ENCODE measurements at regions not wholly inside any gene's neighbourhood (a gene's known extent, or its start where the extent isn't known, plus 50 kb on each side); places are given as distances from the start of the nearest gene placed in this dataset.

DNA sequence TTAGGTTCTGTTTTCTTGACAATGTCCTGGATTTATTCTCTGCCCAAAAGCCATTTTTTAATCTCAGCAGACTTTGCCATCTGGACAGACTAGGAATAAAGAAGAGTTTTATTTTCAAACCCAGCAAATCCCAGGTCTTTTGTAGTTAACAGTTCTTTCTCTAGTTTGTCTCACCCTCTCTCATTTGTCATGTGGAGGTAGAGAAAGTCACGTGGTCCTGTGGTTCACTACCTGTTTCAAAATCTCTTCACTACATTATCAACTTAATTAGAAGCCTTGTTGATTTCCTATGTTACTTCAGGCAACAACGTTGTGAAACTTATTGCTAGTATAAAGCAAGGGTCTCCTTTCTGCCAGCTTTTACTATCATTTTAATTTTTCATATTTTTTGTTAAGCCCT lies 1222.6 kb downstream of the EFNB2 start:
- TF ChIP-seq CTCF (IDR thresholded peaks at IDR 0.05) (no peak), POLR2A (IDR thresholded peaks at IDR 0.05) (no peak)

Data from breast epithelium (tissue), 3 donors.